ENCODE measurements at regions not wholly inside any gene's neighbourhood (a gene's known extent, or its start where the extent isn't known, plus 50 kb on each side); places are given as distances from the start of the nearest gene placed in this dataset.

GRCh38 chr2:180829261-180829660 lies 151.1 kb upstream of the UBE2E3 start:
- TF ChIP-seq GATA3 (IDR thresholded peaks at IDR 0.05; ENCODE audit: low read depth, low read length) (no peak), GATA2 (IDR thresholded peaks at IDR 0.05; ENCODE audit: low read depth, low read length) (no peak)
